ENCODE measurements at regions not wholly inside any gene's neighbourhood (a gene's known extent, or its start where the extent isn't known, plus 50 kb on each side); places are given as distances from the start of the nearest gene placed in this dataset.
"Not testable (repeated sequence)": the region's sequence is repeated elsewhere in the genome, so short reads cannot be mapped to it uniquely, and the experiment has no call there.

DNA sequence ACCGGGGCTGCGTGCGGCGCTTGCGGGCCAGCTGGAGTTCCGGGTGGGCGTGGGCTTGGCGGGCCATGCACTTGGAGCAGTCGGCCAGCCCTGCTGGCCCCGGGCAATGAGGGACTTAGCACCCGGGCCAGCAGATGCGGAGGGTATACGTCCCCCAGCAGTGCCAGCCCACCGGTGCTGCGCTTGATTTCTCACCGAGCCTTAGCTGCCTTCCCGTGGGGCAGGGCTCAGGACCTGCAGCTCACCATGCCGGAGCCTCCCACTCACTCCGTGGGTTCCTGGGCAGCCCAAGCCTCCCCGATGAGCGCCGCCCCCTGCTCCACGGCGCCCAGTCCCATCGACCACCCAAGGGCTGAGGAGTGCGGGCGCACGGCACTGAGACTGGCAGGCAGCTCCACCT is 51.4 kb upstream of the INPP4B start:
- not testable (repeated sequence) for DNase-seq (ENCODE audit: low read depth, low spot score)

DNA sequence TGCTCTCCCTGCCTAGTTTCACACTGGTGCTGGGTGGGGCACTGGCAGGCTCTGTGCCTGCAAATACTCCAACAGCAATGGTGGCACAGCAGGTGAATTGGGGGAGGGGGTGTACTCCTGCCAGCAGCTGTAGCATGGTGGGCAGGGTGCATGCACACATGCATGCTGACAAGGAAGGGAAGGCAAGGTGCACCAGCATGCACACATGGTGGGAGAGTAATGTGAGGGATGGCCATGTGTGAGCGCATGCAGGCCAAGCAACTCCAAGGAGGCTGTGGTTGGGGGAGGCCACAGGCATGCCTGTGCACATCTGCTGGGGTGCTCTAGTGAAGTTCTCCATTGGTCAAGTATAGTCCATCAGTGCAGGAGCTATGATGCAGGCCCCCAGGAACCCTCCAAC is 54.5 kb upstream of the INPP4B start:
- no peak for DNase-seq (ENCODE audit: low read depth, low spot score)

DNA sequence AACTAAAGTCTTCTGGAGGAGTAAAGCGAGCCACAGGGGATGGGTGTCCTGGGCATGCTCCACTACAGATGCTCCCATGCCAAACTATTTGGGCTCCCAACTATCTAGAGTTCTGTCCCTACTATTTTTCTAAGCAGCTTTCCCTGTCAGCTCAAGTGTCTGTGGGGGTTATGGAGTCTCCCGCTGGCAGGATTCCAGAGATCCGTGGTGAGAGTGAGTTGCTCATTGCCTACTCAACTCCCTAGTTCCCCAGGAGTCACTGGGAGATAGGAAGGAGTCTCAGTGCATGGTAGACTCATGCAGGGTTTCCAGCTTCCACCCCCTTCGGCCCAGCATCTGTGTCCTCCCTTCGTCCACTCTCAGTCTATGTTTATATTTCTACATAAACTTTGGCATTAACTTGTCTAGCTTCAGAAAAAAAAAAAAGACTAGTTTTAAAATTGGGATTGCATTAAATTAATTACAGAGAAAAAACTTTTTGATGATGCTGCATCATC is 55.1 kb upstream of the INPP4B start:
- no peak for DNase-seq (ENCODE audit: low read depth, low spot score)

GRCh38 chr4:142903617-142904016 is 57.5 kb upstream of the INPP4B start:
- DNase-seq (ENCODE audit: low read depth, low spot score), result not testable (repeated sequence)

- no peak for DNase-seq (ENCODE audit: low read depth, low spot score)
Observed at GRCh38 chr4:142909908-142910307, 63.8 kb upstream of the INPP4B start.

- DNase-seq (ENCODE audit: low read depth, low spot score), result no peak
Observed at GRCh38 chr4:142913034-142913433, 66.9 kb upstream of the INPP4B start.

DNA sequence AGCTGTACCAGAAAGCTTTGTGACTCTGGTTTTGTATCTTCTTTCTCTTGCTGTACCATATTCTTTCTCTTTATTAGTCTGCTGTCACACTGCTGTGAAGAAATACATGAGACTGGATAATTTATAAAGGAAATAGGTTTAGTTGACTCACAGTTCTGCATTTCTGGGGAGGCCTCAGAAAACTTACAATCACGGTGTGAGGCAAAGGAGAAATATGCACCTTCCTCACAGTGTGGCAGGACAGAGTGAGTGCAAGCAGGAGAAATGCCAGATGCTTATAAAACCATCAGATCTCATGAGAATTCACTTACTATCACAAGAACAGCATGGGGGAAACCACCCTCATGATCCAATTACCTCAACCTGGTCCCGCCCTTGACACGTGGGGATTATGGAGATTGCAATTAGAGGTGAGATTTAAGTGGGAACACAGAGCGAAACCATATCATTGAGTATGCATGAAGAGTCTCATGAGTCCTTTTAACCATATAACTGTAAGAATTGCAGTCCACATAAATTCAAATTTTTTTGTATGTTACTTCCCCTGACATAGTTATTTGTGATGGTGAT is 67.4 kb upstream of the INPP4B start:
- no peak for DNase-seq (ENCODE audit: low read depth, low spot score)

DNA sequence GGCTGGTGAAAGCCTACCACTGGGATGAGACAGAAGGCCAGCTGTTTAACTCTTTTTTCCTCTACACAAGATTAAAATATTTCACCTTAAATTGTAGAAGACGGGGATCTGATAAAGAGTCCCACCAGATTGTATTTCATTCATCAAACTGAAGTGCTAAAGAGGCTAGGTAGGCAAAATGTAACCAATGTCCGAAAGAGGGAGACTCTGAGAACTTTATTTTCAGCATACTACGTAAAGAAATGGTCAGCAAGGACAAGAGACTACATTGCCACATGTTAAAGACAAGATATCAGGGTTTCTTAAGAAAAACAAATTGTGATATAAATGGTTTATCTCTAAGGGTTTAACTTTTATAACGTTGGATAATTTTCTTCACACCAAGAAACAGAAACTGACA is 71.6 kb upstream of the INPP4B start:
- no peak for DNase-seq (ENCODE audit: low read depth, low spot score)

GRCh38 chr4:142922720-142923119 is 76.6 kb upstream of the INPP4B start:
- DNase-seq (ENCODE audit: low read depth, low spot score), result no peak

GRCh38 chr4:142923619-142924018 is 77.5 kb upstream of the INPP4B start:
- no peak for DNase-seq (ENCODE audit: low read depth, low spot score)

DNA sequence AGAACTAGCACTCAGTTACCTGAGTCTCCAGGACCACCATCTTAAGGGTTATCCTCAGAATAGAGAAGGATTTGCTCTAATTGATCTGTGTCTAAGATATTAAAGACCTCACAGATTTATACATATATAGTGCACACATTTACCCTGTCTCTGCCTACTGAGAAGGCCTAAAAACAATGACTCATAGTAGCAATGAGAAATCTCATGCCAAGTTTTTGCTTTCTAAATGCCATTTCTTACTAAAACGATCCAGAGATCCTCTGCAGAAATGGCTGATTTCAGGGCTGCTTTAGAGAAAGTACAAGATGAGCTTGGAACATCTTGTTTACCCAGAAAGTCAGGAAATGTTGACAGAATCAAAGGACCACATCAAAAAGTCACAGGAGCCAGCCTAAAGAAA is 79.1 kb upstream of the INPP4B start:
- DNase-seq (ENCODE audit: low read depth, low spot score), result no peak

GRCh38 chr4:142927721-142928120 is 81.6 kb upstream of the INPP4B start:
- no peak for DNase-seq (ENCODE audit: low read depth, low spot score)

DNA sequence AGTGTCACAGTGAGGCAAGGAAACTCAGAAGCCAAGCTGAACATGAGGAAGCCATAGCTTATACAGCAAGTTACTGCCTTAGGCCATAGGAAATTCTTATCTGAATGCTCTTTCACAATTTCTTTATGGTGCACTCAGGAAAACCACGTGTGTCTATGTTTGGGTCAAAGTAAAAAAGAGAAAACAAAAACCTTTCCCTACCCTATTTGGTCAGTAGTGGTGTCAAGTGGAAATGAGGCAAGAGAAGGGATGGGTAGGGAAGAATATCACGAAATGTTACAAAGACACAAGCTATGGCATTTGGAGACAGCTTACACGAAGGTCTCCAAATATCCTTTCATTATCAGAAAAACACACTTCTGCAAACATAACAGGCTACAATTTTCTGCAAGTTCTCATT is 83.4 kb upstream of the INPP4B start:
- no peak for DNase-seq (ENCODE audit: low read depth, low spot score)

DNA sequence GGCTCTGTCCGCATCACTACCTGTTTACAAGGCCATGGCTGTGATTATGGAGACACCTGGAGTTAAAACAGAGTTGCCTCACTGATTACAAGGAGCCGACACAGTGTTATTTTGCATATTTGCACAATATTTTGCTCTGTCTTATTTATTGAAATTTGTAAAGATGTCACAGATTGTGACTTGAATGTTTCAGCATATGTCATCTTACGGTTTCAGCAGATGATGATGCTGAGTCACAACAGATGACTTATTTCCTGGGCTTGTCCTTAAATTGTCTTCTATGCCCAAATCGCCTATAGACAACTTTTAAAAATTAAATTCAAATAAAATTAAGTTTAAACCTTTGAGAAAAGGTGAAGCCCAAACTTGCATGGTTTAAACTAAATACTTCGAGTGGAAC is 87.1 kb upstream of the INPP4B start:
- no peak for DNase-seq (ENCODE audit: low read depth, low spot score)

DNA sequence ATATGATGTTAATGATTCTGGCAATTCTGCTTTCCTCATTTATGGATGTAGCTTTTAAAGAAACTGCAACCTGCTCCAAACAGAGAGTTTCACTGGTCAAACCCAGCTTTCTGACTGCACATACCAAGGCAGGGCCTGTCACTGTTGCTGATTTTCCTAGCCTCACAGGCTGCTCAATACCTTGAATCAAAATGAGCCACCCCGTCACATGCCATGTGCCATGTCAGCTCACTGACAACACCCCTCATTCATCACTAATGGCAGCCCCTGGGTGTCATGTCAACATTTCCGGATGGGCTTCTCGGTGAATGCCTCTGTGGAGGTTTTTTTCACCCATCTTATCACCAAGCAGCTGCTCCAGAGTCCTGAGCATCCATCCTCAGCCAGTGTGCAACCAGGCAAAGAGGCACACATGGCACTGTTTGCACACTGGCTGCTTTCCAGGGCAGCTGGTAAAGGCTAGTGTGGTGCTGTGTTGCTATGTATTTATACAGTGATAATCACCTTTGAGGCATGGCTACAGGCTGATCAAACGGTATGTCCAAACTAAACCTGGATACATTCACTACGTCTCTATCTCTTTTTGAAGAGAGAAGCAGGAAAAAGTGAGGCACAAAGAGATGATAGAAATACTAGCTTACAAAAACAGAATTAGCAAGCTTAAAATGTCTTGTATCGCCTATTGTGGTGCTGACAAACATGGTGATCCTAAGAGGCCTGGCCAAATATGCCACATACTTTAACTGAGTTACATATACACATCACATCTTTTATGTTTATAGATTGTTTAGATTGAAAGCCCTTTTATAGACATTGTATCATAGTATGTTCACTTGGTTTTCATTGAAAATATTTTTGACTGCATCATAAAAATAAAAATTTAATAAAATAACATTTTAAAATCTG is 94.6 kb upstream of the INPP4B start:
- no peak for DNase-seq (ENCODE audit: low read depth, low spot score)

DNA sequence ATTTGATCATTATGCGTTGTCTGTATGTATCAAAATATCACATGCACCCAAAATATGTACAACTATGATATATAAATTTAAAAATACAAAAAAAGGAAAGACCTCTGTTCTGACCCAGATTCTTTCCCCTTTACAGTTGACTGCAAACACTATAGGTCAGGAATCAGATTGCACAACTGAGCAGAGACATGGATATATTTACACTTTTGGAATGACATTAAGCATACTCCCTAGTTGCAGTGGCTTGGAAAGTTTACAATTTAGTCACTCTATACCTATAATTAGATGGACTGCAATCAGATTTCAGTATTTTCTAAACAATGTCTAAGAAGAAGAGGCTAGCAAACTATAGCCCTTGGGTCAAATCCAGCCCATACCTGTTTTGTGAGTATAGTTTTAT is 98.5 kb upstream of the INPP4B start:
- no peak for DNase-seq (ENCODE audit: low read depth, low spot score)

DNA sequence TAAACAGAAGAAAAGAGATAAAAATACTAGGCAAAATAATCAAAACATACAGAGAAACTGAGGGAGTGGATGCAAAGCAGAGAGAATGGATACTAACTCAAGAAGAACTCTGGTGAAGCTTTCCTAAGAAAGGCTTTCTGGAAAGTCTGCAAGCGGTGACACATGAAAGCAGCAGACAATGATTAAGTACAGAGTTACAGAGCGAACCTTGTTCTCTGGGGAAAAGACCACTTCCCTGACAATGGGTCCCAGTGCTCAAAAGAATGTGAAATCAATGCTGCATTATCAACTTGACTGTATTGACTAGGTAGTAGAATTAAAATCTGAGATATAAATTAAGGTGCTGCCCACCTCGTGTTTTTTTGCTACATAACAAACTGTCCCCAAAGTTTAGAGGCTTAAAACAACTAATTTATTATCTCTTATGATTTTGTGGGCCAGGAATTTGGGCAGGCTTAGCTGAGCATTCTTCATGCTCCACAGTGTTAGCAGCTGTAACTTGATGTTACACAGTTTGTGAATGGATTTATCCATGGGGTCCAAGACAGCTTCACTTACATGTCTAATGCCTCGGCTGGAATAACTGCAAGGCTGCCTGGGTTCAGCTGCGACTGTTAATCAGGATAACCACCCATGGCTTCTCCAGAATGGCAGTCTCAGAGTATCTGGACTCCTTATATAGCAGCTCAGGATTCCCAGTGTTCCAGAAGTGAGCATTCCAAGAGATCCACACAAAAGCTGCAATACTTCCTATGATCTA is 106.9 kb upstream of the INPP4B start:
- no peak for DNase-seq (ENCODE audit: low read depth, low spot score)

DNA sequence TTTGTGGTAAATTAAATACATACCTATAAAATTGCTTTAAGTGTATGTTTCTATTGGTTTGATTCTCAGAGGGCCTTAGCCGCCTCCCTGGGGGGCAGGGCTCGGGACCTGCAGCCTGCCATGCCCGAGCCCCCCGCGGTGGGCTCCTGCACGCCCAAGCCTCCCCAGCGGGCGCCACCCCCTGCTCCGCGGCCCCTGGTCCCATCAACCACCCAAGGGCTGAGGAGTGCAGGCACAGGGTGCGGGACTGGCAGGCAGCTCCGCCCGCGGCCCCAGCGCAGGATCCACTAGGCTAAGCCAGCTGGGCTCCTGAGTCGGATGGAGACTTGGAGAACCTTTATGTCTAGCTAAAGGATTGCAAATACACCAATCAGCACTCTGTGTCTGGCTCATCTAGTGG is 108.3 kb upstream of the INPP4B start:
- DNase-seq (ENCODE audit: low read depth, low spot score), result no peak

DNA sequence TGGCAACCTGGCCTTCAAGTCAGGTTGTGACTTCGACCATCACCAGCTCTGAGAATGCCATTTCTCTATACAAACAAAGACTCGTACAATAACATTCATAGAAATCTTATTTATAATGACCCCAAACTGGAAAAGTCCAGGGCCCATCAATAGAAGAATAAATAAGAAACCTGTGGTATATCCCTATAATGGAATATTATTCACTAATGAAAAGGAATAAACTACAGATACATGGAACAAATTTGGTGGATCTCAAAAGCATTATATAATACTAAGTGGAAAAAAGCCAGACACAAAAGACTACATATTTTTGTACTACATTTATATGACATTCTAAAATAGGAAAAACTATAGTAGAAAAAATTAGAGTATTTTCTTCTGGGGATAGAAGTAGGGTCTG is 109.4 kb upstream of the INPP4B start:
- DNase-seq (ENCODE audit: low read depth, low spot score), result no peak

GRCh38 chr4:142959173-142959572 is 113.1 kb upstream of the INPP4B start:
- no peak for DNase-seq (ENCODE audit: low read depth, low spot score)

DNA sequence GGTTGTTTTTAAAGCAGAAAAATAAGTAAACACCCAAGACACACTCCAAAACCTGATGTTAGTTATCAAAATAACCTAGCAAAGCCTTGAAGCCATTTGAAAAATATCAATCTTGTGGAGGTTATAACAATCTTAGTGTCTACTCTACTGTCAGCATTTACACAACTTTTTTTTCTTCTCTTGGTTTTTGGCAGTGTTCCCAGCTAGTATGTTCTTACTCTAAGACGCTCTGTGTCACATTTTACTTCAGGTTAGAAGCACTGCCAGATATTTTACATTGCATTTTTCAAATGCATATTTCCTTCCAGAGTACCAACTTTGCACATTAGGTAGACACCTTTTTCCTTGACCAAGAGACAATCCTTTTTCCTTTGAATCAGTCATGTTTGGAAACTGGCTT is 114.0 kb upstream of the INPP4B start:
- DNase-seq (ENCODE audit: low read depth, low spot score), result no peak

- no peak for DNase-seq (ENCODE audit: low read depth, low spot score)
Observed at GRCh38 chr4:142960867-142961644, 115.0 kb upstream of the INPP4B start.

All from ELF-1 (cell line).